ENCODE measurements at regions not wholly inside any gene's neighbourhood (a gene's known extent, or its start where the extent isn't known, plus 50 kb on each side); places are given as distances from the start of the nearest gene placed in this dataset.
"Not testable (repeated sequence)": the region's sequence is repeated elsewhere in the genome, so short reads cannot be mapped to it uniquely, and the experiment has no call there.

- TF ChIP-seq CTCF (IDR thresholded peaks at IDR 0.05; ENCODE audit: low read depth, low read length) (no peak), POLR2A (IDR thresholded peaks at IDR 0.05; ENCODE audit: extremely low read depth, insufficient read length) (no peak), MAX (IDR thresholded peaks at IDR 0.05; ENCODE audit: low read depth, low read length) (no peak), MYC (IDR thresholded peaks at IDR 0.05; ENCODE audit: low read depth, low read length) (no peak)
- peak; percentile 67 for DNase-seq (ENCODE audit: low read depth)
- no peak overlapping the region for H3K4me3 ChIP-seq (ENCODE audit: low read depth, low read length)
Observed at GRCh38 chr5:138686668-138687067, 66.6 kb upstream of the CTNNA1 start.

- DNase-seq (ENCODE audit: low read depth) = peak; percentile 15
- TF ChIP-seq MYC (IDR thresholded peaks at IDR 0.05; ENCODE audit: low read depth, low read length) (no peak), MAX (IDR thresholded peaks at IDR 0.05; ENCODE audit: low read depth, low read length) (peak; percentile 55; the same call in 1 of the 2 replicates), CTCF (IDR thresholded peaks at IDR 0.05; ENCODE audit: low read depth, low read length) (no peak)
- no peak overlapping the region for H3K4me3 ChIP-seq (ENCODE audit: low read depth, low read length)
Observed at GRCh38 chr5:138685193-138685745, 68.0 kb upstream of the CTNNA1 start.

GRCh38 chr5:138682462-138682861 lies 70.8 kb upstream of the CTNNA1 start:
- not testable (repeated sequence) for DNase-seq (ENCODE audit: low read depth)

GRCh38 chr5:138678826-138679225 lies 74.4 kb upstream of the CTNNA1 start:
- not testable (repeated sequence) for H3K4me3 ChIP-seq (ENCODE audit: low read depth, low read length); DNase-seq (ENCODE audit: low read depth)

More at GRCh38 chr5:138682462-138682861, 70.8 kb upstream of the CTNNA1 start:
- not testable (repeated sequence) for H3K4me3 ChIP-seq (ENCODE audit: low read depth, low read length)

GRCh38 chr5:138677782-138678181 lies 75.4 kb upstream of the CTNNA1 start:
- no peak overlapping the region for H3K4me3 ChIP-seq (ENCODE audit: low read depth, low read length)
- TF ChIP-seq POLR2A (IDR thresholded peaks at IDR 0.05; ENCODE audit: extremely low read depth, insufficient read length) (no peak), MAX (IDR thresholded peaks at IDR 0.05; ENCODE audit: low read depth, low read length) (no peak), CTCF (IDR thresholded peaks at IDR 0.05; ENCODE audit: low read depth, low read length) (no peak), MYC (IDR thresholded peaks at IDR 0.05; ENCODE audit: low read depth, low read length) (no peak)
- DNase-seq (ENCODE audit: low read depth) = no peak

GRCh38 chr5:138676556-138677193 lies 76.5 kb upstream of the CTNNA1 start:
- TF ChIP-seq CTCF (IDR thresholded peaks at IDR 0.05; ENCODE audit: low read depth, low read length) (no peak), MAX (IDR thresholded peaks at IDR 0.05; ENCODE audit: low read depth, low read length) (no peak), POLR2A (IDR thresholded peaks at IDR 0.05; ENCODE audit: extremely low read depth, insufficient read length) (no peak), MYC (IDR thresholded peaks at IDR 0.05; ENCODE audit: low read depth, low read length) (no peak)
- H3K4me3 ChIP-seq (ENCODE audit: low read depth, low read length) = no peak overlapping the region
- no peak for DNase-seq (ENCODE audit: low read depth)

- no peak overlapping the region for H3K4me3 ChIP-seq (ENCODE audit: low read depth, low read length)
- TF ChIP-seq MYC (IDR thresholded peaks at IDR 0.05; ENCODE audit: low read depth, low read length) (no peak), MAX (IDR thresholded peaks at IDR 0.05; ENCODE audit: low read depth, low read length) (no peak), POLR2A (IDR thresholded peaks at IDR 0.05; ENCODE audit: extremely low read depth, insufficient read length) (no peak), CTCF (IDR thresholded peaks at IDR 0.05; ENCODE audit: low read depth, low read length) (no peak)
- no peak for DNase-seq (ENCODE audit: low read depth)
Observed at GRCh38 chr5:138676002-138676401, 77.2 kb upstream of the CTNNA1 start.

Data from NB4 (cell line).